SK-N-SH treated with all-trans-retinoic acid at 6 μM for 48 hours (cell line): ENCODE measurements at regions not wholly inside any gene's neighbourhood (a gene's known extent, or its start where the extent isn't known, plus 50 kb on each side); places are given as distances from the start of the nearest gene placed in this dataset.
A peak's percentile ranks its signal among the peaks of the same experiment; 100 is the strongest.

Experiments used
- ATAC-seq: fragments of 200-7000 bp; cut with Tn5 transposase; 3 replicates; pipeline ENCODE4 v1.9.1; 2020; ENCODE audit warnings: mild to moderate bottlenecking, moderate library complexity
- ARNTL ChIP-seq: fragments of 450-650 bp; formaldehyde crosslinking; IDR thresholded peaks from 2 replicates; pipeline ENCODE4 v1.5.0; 2020; ENCODE audit warnings: low read depth, mild to moderate bottlenecking, moderate library complexity, borderline replicate concordance
- BACH2 ChIP-seq: fragments of 250-450 bp; sonication (Bioruptor Pico); IDR thresholded peaks from 2 replicates; pipeline ENCODE4 v1.9.0; 2021; ENCODE audit warnings: mild to moderate bottlenecking, borderline replicate concordance
- CSDC2 ChIP-seq: fragments of 250-450 bp; sonication (Bioruptor Pico); IDR thresholded peaks from 2 replicates; pipeline ENCODE4 v1.5.0; 2020; ENCODE audit warnings: mild to moderate bottlenecking, moderate library complexity
- ESRRG ChIP-seq: fragments of 250-450 bp; sonication (Bioruptor Pico); IDR thresholded peaks from 2 replicates; pipeline ENCODE4 v1.6.1; 2021; ENCODE audit warnings: mild to moderate bottlenecking
- GLIS3 ChIP-seq: fragments of 250-450 bp; sonication (Bioruptor Pico); IDR thresholded peaks from 2 replicates; pipeline ENCODE4 v1.5.0; 2020; ENCODE audit warnings: mild to moderate bottlenecking, moderate library complexity
- ISL1 ChIP-seq: fragments of 250-450 bp; sonication (Bioruptor Pico); IDR thresholded peaks from 2 replicates; pipeline ENCODE4 v2.1.2; 2022; ENCODE audit warnings: mild to moderate bottlenecking, moderate library complexity
- OSR1 ChIP-seq: fragments of 250-450 bp; sonication (Bioruptor Pico); IDR thresholded peaks from 2 replicates; pipeline ENCODE4 v1.8.0; 2022; ENCODE audit warnings: moderate library complexity, mild to moderate bottlenecking, inconsistent platforms
- PPARA ChIP-seq: fragments of 250-450 bp; sonication (Bioruptor Pico); IDR thresholded peaks from 2 replicates; pipeline ENCODE4 v1.5.0; 2020; ENCODE audit warnings: mild to moderate bottlenecking, borderline replicate concordance
- RARB ChIP-seq: fragments of 250-450 bp; sonication (Bioruptor Pico); IDR thresholded peaks from 2 replicates; pipeline ENCODE4 v1.8.0; 2021; ENCODE audit warnings: mild to moderate bottlenecking, moderate library complexity
- SNAI2 ChIP-seq: fragments of 250-450 bp; sonication (Bioruptor Pico); IDR thresholded peaks from 2 replicates; pipeline ENCODE4 v1.5.0; 2020; ENCODE audit warnings: mild to moderate bottlenecking, moderate library complexity
- TCF4 ChIP-seq: fragments of 250-450 bp; sonication (Bioruptor Pico); IDR thresholded peaks from 2 replicates; pipeline ENCODE4 v1.8.0; 2021; ENCODE audit warnings: mild to moderate bottlenecking, moderate library complexity, borderline replicate concordance
- TOX ChIP-seq: fragments of 250-450 bp; sonication (Bioruptor Pico); IDR thresholded peaks from 2 replicates; pipeline ENCODE4 v1.8.0; 2021; ENCODE audit warnings: mild to moderate bottlenecking, moderate library complexity, borderline replicate concordance
- ZC3H10 ChIP-seq: fragments of 250-450 bp; sonication (Bioruptor Pico); IDR thresholded peaks from 2 replicates; pipeline ENCODE4 v1.5.1; 2021; ENCODE audit warnings: mild to moderate bottlenecking, moderate library complexity
- ZFP3 ChIP-seq: fragments of 250-450 bp; sonication (Bioruptor Pico); IDR thresholded peaks from 2 replicates; pipeline ENCODE4 v1.5.0; 2020; ENCODE audit warnings: mild to moderate bottlenecking, moderate library complexity
- ZFP30 ChIP-seq: fragments of 450-650 bp; formaldehyde crosslinking; IDR thresholded peaks from 2 replicates; pipeline ENCODE4 v1.5.0; 2022; ENCODE audit warnings: mild to moderate bottlenecking, moderate library complexity
- ZNF565 ChIP-seq: fragments of 450-650 bp; formaldehyde crosslinking; conservative IDR thresholded peaks from 2 replicates; pipeline ENCODE4 v1.5.0; 2020; ENCODE audit warnings: low read depth, mild to moderate bottlenecking, moderate library complexity
- ZNF70 ChIP-seq: fragments of 450-650 bp; formaldehyde crosslinking; IDR thresholded peaks from 2 replicates; pipeline ENCODE4 v1.5.0; 2020; ENCODE audit warnings: mild to moderate bottlenecking, moderate library complexity
- ZNF8 ChIP-seq: fragments of 450-650 bp; formaldehyde crosslinking; IDR thresholded peaks from 2 replicates; pipeline ENCODE4 v1.5.0; 2020; ENCODE audit warnings: mild to moderate bottlenecking, moderate library complexity
- TF ChIP-seq, protein P1 (sequence below): fragments of 250-450 bp; sonication (Bioruptor Pico); IDR thresholded peaks from 2 replicates; pipeline ENCODE4 v1.8.0; 2020; ENCODE audit warnings: mild to moderate bottlenecking, moderate library complexity, borderline replicate concordance
- TF ChIP-seq, protein P2 (sequence below): fragments of 250-450 bp; sonication (Bioruptor Pico); IDR thresholded peaks from 2 replicates; pipeline ENCODE4 v1.5.1; 2020; ENCODE audit warnings: low read depth, mild to moderate bottlenecking, moderate library complexity
- TF ChIP-seq, protein P3 (sequence below): fragments of 250-450 bp; sonication (Bioruptor Pico); IDR thresholded peaks from 2 replicates; pipeline ENCODE4 v1.5.1; 2021; ENCODE audit warnings: mild to moderate bottlenecking, moderate library complexity
- TF ChIP-seq, protein P4 (sequence below): fragments of 250-450 bp; sonication (Bioruptor Pico); IDR thresholded peaks from 2 replicates; pipeline ENCODE4 v1.8.0; 2021; ENCODE audit warnings: low read depth, mild to moderate bottlenecking, moderate library complexity, borderline replicate concordance

DNA sequence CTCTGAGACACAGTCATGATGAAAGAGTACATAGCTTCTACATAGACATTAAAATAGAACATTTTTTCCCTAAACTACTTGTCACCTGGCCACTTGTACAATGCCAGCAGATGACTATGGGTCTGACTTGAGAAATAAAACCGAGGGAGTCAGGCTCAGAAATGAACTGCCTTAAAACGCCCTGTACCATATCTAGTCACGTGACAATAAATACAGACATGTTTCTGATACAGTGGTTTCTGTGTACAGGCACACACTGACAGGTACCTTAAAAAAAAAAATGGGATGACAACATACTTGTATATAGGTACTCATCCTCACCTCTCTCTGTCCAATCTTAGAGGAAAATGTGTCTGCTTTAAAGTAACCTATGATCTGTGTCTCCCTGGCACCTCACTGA is 144.1 kb downstream of the SH3BGRL2 start:
- no peak for ATAC-seq
- TF ChIP-seq, protein P1, sequence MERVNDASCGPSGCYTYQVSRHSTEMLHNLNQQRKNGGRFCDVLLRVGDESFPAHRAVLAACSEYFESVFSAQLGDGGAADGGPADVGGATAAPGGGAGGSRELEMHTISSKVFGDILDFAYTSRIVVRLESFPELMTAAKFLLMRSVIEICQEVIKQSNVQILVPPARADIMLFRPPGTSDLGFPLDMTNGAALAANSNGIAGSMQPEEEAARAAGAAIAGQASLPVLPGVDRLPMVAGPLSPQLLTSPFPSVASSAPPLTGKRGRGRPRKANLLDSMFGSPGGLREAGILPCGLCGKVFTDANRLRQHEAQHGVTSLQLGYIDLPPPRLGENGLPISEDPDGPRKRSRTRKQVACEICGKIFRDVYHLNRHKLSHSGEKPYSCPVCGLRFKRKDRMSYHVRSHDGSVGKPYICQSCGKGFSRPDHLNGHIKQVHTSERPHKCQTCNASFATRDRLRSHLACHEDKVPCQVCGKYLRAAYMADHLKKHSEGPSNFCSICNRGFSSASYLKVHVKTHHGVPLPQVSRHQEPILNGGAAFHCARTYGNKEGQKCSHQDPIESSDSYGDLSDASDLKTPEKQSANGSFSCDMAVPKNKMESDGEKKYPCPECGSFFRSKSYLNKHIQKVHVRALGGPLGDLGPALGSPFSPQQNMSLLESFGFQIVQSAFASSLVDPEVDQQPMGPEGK = no peak
- TF ChIP-seq ZNF70 (CRISPR knock-in tag) (no peak), BACH2 (CRISPR knock-in tag) (no peak), PPARA (CRISPR knock-in tag) (no peak), ZC3H10 (CRISPR knock-in tag) (no peak), ZFP3 (CRISPR knock-in tag) (no peak), ZFP30 (CRISPR knock-in tag) (no peak), TCF4 (no peak), RARB (CRISPR knock-in tag) (no peak), SNAI2 (CRISPR knock-in tag) (no peak), GLIS3 (no peak), ARNTL (CRISPR knock-in tag) (no peak)
- TF ChIP-seq, protein P2, sequence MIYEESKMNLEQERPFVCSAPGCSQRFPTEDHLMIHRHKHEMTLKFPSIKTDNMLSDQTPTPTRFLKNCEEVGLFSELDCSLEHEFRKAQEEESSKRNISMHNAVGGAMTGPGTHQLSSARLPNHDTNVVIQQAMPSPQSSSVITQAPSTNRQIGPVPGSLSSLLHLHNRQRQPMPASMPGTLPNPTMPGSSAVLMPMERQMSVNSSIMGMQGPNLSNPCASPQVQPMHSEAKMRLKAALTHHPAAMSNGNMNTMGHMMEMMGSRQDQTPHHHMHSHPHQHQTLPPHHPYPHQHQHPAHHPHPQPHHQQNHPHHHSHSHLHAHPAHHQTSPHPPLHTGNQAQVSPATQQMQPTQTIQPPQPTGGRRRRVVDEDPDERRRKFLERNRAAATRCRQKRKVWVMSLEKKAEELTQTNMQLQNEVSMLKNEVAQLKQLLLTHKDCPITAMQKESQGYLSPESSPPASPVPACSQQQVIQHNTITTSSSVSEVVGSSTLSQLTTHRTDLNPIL (CRISPR knock-in tag) = no peak

DNA sequence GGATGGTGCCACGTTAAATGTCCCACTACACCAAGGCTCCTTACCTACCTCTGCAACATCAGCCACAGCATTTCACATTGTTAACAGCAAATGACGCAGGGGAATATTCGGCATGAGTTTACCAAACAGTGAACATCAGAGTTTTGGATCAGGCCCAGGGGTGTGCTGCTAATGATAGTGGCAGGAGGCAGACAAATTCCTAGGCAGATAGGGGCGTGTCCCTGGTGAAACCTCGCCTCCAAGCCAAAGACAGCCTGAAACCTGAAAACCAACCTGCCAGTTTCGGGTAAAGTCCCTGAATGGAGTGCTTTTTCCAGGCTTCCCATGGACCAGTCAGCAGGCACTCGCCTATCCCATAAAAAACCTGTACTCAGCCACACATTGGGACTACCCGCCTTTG is 133.6 kb downstream of the SH3BGRL2 start:
- no peak for TF ChIP-seq GLIS3

DNA sequence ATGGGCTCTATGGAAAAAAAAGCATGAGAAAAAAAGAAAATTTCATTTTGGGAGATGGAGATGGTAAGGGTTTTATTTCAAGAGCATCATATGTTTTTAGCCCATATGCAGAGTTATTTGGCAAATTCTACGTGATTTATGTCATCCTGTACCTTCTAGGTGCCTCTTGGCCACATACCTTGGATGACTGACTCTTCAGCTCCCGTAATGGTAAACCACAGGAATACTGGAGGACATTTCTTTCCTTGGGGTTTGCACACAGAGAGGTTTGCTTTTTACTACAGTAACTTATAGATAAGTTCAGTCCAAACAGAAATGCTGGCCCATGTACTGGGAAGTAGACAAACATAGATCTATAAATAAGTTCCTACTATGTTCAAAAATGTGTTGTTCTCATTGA is 132.2 kb downstream of the SH3BGRL2 start:
- no peak for ATAC-seq
- TF ChIP-seq CSDC2 (no peak), ZC3H10 (CRISPR knock-in tag) (no peak), ZFP3 (CRISPR knock-in tag) (no peak), TOX (no peak), OSR1 (CRISPR knock-in tag) (no peak), ESRRG (CRISPR knock-in tag) (no peak), BACH2 (CRISPR knock-in tag) (no peak), ZNF8 (CRISPR knock-in tag) (no peak), PPARA (CRISPR knock-in tag) (no peak), SNAI2 (CRISPR knock-in tag) (no peak), GLIS3 (no peak), RARB (CRISPR knock-in tag) (no peak), ISL1 (CRISPR knock-in tag) (no peak), TCF4 (no peak), ZFP30 (CRISPR knock-in tag) (no peak)
- TF ChIP-seq, protein P3, sequence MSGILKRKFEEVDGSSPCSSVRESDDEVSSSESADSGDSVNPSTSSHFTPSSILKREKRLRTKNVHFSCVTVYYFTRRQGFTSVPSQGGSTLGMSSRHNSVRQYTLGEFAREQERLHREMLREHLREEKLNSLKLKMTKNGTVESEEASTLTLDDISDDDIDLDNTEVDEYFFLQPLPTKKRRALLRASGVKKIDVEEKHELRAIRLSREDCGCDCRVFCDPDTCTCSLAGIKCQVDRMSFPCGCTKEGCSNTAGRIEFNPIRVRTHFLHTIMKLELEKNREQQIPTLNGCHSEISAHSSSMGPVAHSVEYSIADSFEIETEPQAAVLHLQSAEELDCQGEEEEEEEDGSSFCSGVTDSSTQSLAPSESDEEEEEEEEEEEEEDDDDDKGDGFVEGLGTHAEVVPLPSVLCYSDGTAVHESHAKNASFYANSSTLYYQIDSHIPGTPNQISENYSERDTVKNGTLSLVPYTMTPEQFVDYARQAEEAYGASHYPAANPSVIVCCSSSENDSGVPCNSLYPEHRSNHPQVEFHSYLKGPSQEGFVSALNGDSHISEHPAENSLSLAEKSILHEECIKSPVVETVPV (CRISPR knock-in tag) = no peak
- TF ChIP-seq, protein P1 = no peak

More for the DNA sequence above, 133.6 kb downstream of the SH3BGRL2 start:
- ATAC-seq = no peak

DNA sequence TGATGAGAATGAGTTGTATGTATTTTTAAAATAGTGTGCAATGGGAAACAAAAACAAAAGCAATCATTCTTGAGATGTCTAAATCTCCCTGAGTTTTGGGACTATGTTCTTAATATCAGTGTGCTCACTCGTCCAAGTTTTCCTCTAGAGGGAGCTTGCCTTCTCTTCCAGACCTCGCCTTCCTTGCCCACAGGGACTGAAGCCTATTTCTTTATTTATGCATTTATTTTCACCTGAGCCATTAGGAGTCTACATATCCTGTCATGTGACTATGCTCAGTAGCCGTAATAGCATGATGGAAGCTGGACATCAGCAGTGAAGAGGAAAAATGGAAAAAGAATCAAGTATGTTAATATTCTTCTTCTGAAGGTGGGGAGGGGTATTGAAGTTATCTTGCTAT is 131.2 kb downstream of the SH3BGRL2 start:
- ATAC-seq = peak; percentile 86
- TF ChIP-seq, protein P4, sequence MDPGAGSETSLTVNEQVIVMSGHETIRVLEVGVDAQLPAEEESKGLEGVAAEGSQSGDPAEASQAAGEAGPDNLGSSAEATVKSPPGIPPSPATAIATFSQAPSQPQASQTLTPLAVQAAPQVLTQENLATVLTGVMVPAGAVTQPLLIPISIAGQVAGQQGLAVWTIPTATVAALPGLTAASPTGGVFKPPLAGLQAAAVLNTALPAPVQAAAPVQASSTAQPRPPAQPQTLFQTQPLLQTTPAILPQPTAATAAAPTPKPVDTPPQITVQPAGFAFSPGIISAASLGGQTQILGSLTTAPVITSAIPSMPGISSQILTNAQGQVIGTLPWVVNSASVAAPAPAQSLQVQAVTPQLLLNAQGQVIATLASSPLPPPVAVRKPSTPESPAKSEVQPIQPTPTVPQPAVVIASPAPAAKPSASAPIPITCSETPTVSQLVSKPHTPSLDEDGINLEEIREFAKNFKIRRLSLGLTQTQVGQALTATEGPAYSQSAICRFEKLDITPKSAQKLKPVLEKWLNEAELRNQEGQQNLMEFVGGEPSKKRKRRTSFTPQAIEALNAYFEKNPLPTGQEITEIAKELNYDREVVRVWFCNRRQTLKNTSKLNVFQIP (CRISPR knock-in tag) = no peak
- TF ChIP-seq ZC3H10 (CRISPR knock-in tag) (no peak), ZNF8 (CRISPR knock-in tag) (no peak), ISL1 (CRISPR knock-in tag) (no peak), ZNF565 (CRISPR knock-in tag) (no peak), ZFP3 (CRISPR knock-in tag) (no peak)
